Astrocyte (in vitro differentiated cells and primary cell): ENCODE measurements at regions not wholly inside any gene's neighbourhood (a gene's known extent, or its start where the extent isn't known, plus 50 kb on each side); places are given as distances from the start of the nearest gene placed in this dataset.

Experiments
- DNase-seq: peaks from one replicate; pipeline ENCODE4 v3.0.0-alpha.2; 2010; ENCODE audit warnings: low read depth
- FAIRE-seq: peaks from 2 replicates; lab custom pipeline; 2011; peaks lifted over from hg19 to GRCh38; lab: Jason Lieb, UNC
- H2AFZ ChIP-seq: 2 replicates; pipeline ENCODE4 v1.6.0; 2012; ENCODE audit warnings: low read depth, low read length, inconsistent platforms
- H3K27ac ChIP-seq: 2 replicates; pipeline ENCODE4 v1.5.1; 2011; ENCODE audit warnings: low read depth, low read length, inconsistent platforms
- H3K27me3 ChIP-seq: 2 replicates; pipeline ENCODE4 v1.6.0; 2011; ENCODE audit warnings: low read length, inconsistent platforms; ENCODE audit not compliant: insufficient read depth
- H3K36me3 ChIP-seq: 2 replicates; pipeline ENCODE4 v1.5.1; 2011; ENCODE audit warnings: low read length, inconsistent platforms; ENCODE audit not compliant: insufficient read depth
- H3K4me1 ChIP-seq: 2 replicates; pipeline ENCODE4 v1.5.1; 2011; ENCODE audit warnings: low read length, inconsistent platforms; ENCODE audit not compliant: insufficient read depth
- H3K4me2 ChIP-seq: 2 replicates; pipeline ENCODE4 v1.6.0; 2012; ENCODE audit warnings: low read length, inconsistent platforms
- H3K4me3 ChIP-seq: 2 replicates; pipeline ENCODE4 v1.5.1; 2011; ENCODE audit warnings: low read depth, mild to moderate bottlenecking, low read length, inconsistent platforms; ENCODE audit not compliant: insufficient read depth
- H3K79me2 ChIP-seq: 2 replicates; pipeline ENCODE4 v1.6.0; 2012; ENCODE audit warnings: mild to moderate bottlenecking, low read length, inconsistent platforms; ENCODE audit not compliant: insufficient read depth
- H3K9ac ChIP-seq: 2 replicates; pipeline ENCODE4 v1.6.0; 2012; ENCODE audit warnings: mild to moderate bottlenecking, low read length, inconsistent platforms
- H3K9me3 ChIP-seq: 2 replicates; pipeline ENCODE4 v1.5.1; 2012; ENCODE audit warnings: low read depth, mild to moderate bottlenecking, low read length, inconsistent platforms; ENCODE audit not compliant: insufficient read depth
- H4K20me1 ChIP-seq: 2 replicates; pipeline ENCODE4 v1.6.0; 2012; ENCODE audit warnings: low read length, inconsistent platforms; ENCODE audit not compliant: insufficient read depth
- H3K27ac Mint-ChIP-seq: one replicate; pipeline ENCODE4 v1.8.0; 2021; ENCODE audit warnings: mild to moderate bottlenecking, mixed read lengths; ENCODE audit not compliant: unreplicated experiment
- H3K27me3 Mint-ChIP-seq: one replicate; pipeline ENCODE4 v1.8.0; 2021; ENCODE audit warnings: low read depth, mixed read lengths; ENCODE audit not compliant: unreplicated experiment
- H3K36me3 Mint-ChIP-seq: one replicate; pipeline ENCODE4 v1.8.0; 2021; ENCODE audit warnings: low read depth, mixed read lengths; ENCODE audit not compliant: unreplicated experiment
- H3K4me1 Mint-ChIP-seq: one replicate; pipeline ENCODE4 v1.8.0; 2021; ENCODE audit warnings: low read depth, mixed read lengths; ENCODE audit not compliant: unreplicated experiment
- H3K4me3 Mint-ChIP-seq: one replicate; pipeline ENCODE4 v1.8.0; 2021; ENCODE audit warnings: mild to moderate bottlenecking, moderate library complexity, mixed read lengths; ENCODE audit not compliant: unreplicated experiment
- H3K9me3 Mint-ChIP-seq: one replicate; pipeline ENCODE4 v1.8.0; 2021; ENCODE audit warnings: mild to moderate bottlenecking, mixed read lengths; ENCODE audit not compliant: unreplicated experiment
- EZH2 ChIP-seq: IDR thresholded peaks from 2 replicates; pipeline ENCODE4 v1.6.1; 2012; ENCODE audit warnings: mild to moderate bottlenecking, low read length, inconsistent platforms; ENCODE audit not compliant: insufficient read depth
- TF ChIP-seq, protein P1 (sequence below): IDR thresholded peaks from 2 replicates; pipeline ENCODE4 v1.5.1; 2011; ENCODE audit warnings: low read depth, mild to moderate bottlenecking, inconsistent platforms, low read length, moderate library complexity; ENCODE audit not compliant: insufficient read depth

DNA sequence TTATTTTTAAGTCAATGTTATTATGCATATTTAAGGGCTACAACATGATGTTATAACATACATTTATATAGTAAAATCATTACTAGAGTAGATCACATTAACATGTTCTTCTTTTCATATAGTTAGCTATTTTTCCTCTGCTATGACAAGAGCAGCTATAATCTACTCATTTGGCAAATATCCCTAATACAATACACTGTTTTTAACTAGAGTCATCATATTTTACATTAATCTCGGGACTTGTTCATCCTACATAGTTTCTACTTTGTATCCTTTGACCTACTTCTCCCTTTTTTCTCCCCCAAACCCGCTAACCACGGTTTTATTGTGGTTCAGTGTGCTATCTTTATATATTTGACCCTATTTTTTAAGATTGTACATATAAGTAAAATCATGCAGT lies 249.0 kb downstream of the EPM2A start:
- H3K36me3 ChIP-seq, result no peaks in the 10 kb centered on the region
- no peaks in the 10 kb centered on the region for H3K9me3 Mint-ChIP-seq
- H3K27me3 ChIP-seq, result no peaks in the 10 kb centered on the region
- peaks cover 3% of the 10 kb centered on the region for H3K4me1 ChIP-seq
- no peaks in the 10 kb centered on the region for H3K9me3 ChIP-seq
- H3K4me2 ChIP-seq, result no peak overlapping the region
- FAIRE-seq (no peak), DNase-seq (no peak)
- no peak overlapping the region for H3K4me3 Mint-ChIP-seq
- no peak for TF ChIP-seq EZH2
- TF ChIP-seq, protein P1, sequence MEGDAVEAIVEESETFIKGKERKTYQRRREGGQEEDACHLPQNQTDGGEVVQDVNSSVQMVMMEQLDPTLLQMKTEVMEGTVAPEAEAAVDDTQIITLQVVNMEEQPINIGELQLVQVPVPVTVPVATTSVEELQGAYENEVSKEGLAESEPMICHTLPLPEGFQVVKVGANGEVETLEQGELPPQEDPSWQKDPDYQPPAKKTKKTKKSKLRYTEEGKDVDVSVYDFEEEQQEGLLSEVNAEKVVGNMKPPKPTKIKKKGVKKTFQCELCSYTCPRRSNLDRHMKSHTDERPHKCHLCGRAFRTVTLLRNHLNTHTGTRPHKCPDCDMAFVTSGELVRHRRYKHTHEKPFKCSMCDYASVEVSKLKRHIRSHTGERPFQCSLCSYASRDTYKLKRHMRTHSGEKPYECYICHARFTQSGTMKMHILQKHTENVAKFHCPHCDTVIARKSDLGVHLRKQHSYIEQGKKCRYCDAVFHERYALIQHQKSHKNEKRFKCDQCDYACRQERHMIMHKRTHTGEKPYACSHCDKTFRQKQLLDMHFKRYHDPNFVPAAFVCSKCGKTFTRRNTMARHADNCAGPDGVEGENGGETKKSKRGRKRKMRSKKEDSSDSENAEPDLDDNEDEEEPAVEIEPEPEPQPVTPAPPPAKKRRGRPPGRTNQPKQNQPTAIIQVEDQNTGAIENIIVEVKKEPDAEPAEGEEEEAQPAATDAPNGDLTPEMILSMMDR, result no peak
- peaks cover 15% of the 10 kb centered on the region for H3K4me1 Mint-ChIP-seq
- no peak overlapping the region for H3K9ac ChIP-seq
- no peaks in the 10 kb centered on the region for H3K36me3 Mint-ChIP-seq
- no peak overlapping the region for H3K27ac ChIP-seq
- no peaks in the 10 kb centered on the region for H3K79me2 ChIP-seq
- no peaks in the 10 kb centered on the region for H3K27me3 Mint-ChIP-seq
- no peak overlapping the region for H3K4me3 ChIP-seq
- H4K20me1 ChIP-seq, result no peaks in the 10 kb centered on the region
- H3K27ac Mint-ChIP-seq, result no peak overlapping the region
- no peak overlapping the region for H2AFZ ChIP-seq

DNA sequence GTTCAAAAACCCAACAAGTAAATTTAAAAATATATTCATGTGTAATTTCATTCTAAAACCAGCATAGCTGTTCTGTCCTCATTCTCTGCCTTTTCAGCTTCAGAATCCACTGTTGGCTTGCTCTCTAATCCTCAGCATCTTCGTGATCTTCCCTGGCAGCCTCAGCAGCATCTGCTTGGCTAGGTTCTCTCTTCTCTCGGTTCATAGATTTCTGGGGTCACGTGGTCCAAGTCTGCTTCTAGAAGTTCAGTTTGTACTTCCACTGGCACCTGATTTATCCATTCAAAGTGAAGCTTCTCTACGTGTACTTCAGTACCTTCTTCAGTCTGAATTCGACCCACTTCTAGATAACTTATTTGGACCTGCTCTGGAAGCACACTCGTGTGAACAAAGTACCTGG lies 245.7 kb downstream of the EPM2A start:
- Mint-ChIP-seq H3K4me3 (no peak overlapping the region), H3K27me3 (peaks cover 3% of the 10 kb centered on the region), H3K27ac (no peak overlapping the region), H3K4me1 (no peaks in the 10 kb centered on the region), H3K36me3 (no peaks in the 10 kb centered on the region), H3K9me3 (peaks cover 7% of the 10 kb centered on the region)
- Histone ChIP-seq H3K9me3 (peaks cover 2% of the 10 kb centered on the region), H2AFZ (no peak overlapping the region), H3K4me3 (no peak overlapping the region), H3K27me3 (no peaks in the 10 kb centered on the region), H3K9ac (no peak overlapping the region), H3K27ac (no peak overlapping the region), H4K20me1 (no peaks in the 10 kb centered on the region), H3K79me2 (no peaks in the 10 kb centered on the region), H3K4me1 (no peaks in the 10 kb centered on the region), H3K36me3 (no peaks in the 10 kb centered on the region), H3K4me2 (no peak overlapping the region)
- TF ChIP-seq, protein P1, result no peak
- TF ChIP-seq EZH2, result no peak
- DNase-seq, result no peak
- no peak for FAIRE-seq

DNA sequence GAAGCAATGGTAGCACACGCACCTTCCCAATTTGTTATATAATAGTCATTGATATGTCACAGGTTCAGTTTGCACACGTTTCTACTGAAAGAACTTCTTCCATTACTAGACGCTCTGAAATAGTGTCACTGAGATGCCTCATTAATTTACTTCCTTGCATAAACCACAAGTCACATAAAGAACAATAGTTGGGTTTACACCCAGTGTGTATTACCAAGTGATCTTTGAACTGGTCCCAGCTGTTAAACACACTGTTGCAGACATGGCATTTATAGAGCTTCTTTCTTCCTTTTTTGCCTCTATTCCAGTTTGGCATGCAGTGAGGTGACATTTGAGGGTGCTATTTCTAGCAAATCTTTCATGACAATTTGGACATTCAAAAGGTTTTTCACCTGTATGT lies 245.3 kb downstream of the EPM2A start:
- TF ChIP-seq EZH2, result no peak
- TF ChIP-seq, protein P1, result no peak
- no peak overlapping the region for H3K27ac Mint-ChIP-seq
- no peak for FAIRE-seq

More for the DNA sequence above, 245.3 kb downstream of the EPM2A start:
- no peaks in the 10 kb centered on the region for H3K27me3 ChIP-seq
- H3K9ac ChIP-seq, result no peak overlapping the region
- no peak overlapping the region for H3K4me3 ChIP-seq
- DNase-seq, result no peak
- Mint-ChIP-seq H3K27me3 (peaks cover 3% of the 10 kb centered on the region), H3K4me3 (no peak overlapping the region), H3K9me3 (peaks cover 7% of the 10 kb centered on the region), H3K4me1 (no peaks in the 10 kb centered on the region), H3K36me3 (no peaks in the 10 kb centered on the region)
- H3K79me2 ChIP-seq, result no peaks in the 10 kb centered on the region
- no peaks in the 10 kb centered on the region for H3K4me1 ChIP-seq
- no peaks in the 10 kb centered on the region for H4K20me1 ChIP-seq
- H3K27ac ChIP-seq, result no peak overlapping the region
- H3K9me3 ChIP-seq, result peaks cover 2% of the 10 kb centered on the region
- no peak overlapping the region for H3K4me2 ChIP-seq
- no peak overlapping the region for H2AFZ ChIP-seq
- H3K36me3 ChIP-seq, result no peaks in the 10 kb centered on the region
